RCC 7860 (cell line): ENCODE measurements at regions not wholly inside any gene's neighbourhood (a gene's known extent, or its start where the extent isn't known, plus 50 kb on each side); places are given as distances from the start of the nearest gene placed in this dataset.
"Not testable (repeated sequence)": the region's sequence is repeated elsewhere in the genome, so short reads cannot be mapped to it uniquely, and the experiment has no call there.

ENCODE experiments used
- DNase-seq: peaks from one replicate; pipeline ENCODE4 v3.0.0-alpha.2; 2015; ENCODE audit warnings: low spot score
- FAIRE-seq: peaks from 2 replicates; lab custom pipeline; 2012; peaks lifted over from hg19 to GRCh38; lab: Jason Lieb, UNC

DNA sequence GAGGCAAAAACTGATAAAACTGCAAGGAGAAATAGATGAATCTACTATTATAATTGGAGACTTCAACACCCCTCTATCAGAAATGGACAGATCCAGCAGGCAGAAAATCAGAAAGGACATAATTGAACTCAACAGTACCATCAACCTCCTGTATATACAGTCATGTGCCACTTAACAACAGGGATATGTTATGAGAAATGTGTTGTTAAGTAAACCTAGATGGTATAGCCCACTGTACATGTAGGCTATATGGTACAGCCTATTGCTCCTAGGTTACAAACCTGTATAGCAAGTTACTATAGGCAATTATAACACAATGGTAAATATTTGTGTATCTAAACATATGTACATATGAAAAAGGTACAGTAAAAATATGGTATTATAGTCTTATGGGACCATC is 66.8 kb upstream of the PHF21A start:
- no peak for DNase-seq
- no peak for FAIRE-seq

DNA sequence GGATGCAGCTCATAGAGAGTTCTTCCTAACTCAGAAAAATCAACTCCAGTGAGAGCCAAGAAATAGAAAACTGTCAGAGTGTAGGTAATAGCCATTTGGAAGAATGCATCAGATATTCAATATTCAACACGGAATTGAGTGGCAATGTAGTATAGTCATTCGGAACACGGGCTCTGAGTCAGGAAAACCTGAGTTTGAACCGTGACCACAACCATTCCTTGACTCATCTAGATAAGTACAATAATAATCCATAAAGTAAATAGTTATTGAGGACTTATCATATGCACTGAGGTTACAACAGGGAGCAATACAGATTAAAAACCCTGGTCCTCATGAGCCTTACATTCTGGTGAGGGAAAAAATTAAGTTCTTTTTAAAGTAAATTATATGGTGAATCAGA is 62.6 kb upstream of the PHF21A start:
- DNase-seq: peak; percentile 31

DNA sequence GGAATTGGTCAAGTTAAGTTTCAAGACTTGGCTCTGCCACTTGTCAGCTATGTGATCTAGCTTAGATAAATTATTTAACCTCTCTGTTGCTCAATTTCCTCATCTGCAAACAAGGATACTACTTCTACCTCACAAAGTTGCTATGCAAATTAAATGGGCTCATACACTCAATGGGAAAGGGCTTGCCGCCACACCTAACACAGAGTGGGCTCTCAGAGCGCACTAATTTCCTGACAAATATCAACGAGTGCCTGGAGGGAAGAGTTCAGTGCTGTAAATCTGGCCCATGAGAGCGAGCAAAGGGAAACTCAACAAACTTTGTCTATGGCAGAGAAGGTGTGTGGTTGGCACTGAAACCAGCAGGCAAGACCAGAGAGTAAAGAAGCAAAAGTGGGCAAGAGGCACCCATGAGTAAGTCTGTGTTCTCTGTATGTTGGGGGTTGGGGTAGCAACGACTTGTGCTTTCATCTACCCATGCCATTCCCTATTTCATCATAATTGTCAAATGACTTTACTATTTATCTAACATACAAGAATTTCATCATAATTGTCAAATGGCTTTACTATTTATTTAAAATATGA is 60.7 kb upstream of the PHF21A start:
- no peak for DNase-seq

More for the DNA sequence above, 62.6 kb upstream of the PHF21A start:
- peak; percentile 83 for FAIRE-seq

DNA sequence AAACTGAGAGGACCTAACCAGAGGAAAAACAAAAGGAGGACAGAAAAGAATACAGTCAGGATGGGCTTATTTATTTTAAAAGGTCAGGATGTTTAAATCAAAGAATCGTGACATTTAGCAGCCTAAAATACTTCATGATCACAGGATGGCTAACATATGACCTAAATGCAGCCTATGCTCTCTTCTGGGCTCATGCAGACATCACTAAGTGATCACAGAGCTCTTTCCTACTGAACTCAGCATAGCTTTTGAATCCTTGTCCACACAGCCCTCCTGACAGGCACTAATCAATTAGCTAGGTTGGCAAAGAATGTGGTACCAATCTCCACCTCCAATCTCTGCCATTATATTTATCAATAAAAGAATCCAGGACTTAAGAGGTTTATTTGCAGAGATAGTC is 60.1 kb upstream of the PHF21A start:
- no peak for DNase-seq
- no peak for FAIRE-seq

More for the DNA sequence above, 60.7 kb upstream of the PHF21A start:
- no peak for FAIRE-seq

DNA sequence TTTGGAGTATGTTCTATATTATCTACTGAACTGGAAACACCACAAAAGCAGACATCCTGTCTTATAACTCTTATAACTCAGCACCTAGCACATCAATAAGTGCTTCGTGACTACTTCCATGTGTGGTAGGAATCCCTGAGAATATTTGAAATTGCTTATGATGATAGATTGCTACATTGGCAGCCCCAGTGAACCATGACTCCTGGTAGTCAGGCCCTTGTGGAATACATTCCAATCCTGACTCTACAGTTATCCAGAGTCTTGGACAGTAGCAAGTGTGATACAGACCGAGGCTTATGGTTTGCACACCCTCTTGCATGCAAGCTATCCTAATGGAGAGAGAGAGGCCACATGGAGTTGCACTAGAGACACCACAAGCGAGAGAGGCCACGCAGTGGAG is 59.5 kb upstream of the PHF21A start:
- peak; percentile 26 for FAIRE-seq
- peak; percentile 14 for DNase-seq

DNA sequence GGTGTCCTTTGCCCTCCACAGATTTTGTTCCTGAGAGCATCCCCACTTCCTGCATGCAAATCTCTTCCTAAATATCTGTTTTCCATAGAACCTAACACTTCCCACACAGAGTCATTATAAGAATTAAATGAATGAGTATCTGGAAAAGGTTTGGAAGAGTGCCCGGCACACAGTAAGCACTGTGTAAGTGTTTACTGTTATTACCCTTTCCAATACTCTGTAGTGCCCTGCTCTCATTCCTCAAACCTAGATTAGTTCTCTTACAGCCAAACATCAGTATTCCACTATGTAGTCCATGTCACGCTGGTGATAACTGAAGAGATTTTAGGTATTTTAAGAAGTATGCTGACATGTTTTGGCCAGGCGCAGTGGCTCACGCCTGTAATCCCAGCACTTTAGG is 57.3 kb upstream of the PHF21A start:
- FAIRE-seq: no peak
- DNase-seq: no peak

DNA sequence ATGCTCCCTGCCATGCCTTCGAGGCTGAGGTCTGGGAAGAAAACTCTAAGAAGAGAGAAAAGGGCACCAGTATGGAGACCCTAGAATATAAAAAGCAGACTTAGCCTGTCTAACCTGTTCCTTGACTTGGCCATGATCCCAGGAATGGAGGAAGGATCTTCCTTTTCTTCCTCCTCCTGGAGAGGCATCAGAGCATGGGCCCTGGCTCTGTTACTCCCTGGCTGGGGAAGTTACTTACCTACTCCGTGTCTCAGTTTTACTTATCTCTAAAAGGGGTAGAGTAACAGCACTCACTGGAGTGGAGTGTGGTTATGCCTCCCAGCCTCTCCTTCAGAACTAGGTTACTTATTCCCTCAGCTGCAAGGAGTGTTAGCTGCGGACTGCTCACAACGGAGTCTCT is 55.2 kb upstream of the PHF21A start:
- FAIRE-seq (no peak), DNase-seq (no peak)

DNA sequence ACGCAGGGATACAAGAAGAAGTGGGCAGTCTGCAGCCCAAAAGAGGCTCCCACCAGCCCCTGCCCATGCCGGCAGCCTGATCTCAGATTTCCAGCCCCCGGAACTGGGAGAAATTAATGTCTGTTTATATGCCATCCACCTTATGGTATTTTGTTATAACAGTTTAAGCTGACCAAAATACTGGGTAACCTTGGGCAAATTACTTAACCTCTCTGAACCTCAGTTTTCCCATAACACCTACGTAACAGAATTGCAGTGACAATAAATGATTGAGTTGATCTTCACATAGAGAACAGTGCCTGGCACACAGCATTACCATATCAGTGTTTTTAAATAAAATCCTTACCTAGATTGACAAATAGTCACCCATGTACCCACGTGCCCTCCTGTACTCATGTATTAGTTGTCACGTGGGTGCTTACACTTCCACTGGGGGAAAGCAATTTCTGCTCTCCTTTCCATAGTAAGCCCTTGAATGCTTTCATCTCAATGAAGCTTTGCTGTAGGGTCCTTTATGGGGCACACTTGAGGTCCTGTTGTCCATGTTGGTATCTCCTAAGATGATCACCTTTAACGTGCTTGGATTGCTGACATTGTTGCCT is 54.2 kb upstream of the PHF21A start:
- FAIRE-seq: no peak
- DNase-seq: no peak

DNA sequence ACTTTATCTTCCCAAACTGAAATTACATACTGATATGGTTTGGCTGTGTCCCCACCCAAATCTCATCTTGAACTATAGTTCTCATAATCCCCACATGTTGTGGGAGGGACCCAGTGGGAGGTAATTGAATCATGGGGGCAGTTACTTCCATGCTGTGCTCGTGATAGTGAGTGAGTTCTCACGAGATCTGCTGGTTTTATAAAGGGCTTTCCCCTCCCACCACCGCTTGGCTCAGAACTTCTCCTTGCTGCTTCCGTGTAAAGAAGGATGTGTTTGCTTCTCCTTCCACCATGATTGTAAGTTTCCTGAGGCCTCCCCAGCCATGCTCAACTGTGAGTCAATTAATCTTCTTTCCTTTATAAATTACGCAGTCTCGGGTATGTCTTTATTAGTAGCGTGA is 50.4 kb upstream of the PHF21A start:
- DNase-seq, FAIRE-seq: not testable (repeated sequence)
